ENCODE measurements at regions not wholly inside any gene's neighbourhood (a gene's known extent, or its start where the extent isn't known, plus 50 kb on each side); places are given as distances from the start of the nearest gene placed in this dataset.
A peak's percentile ranks its signal among the peaks of the same experiment; 100 is the strongest.
"Not testable (repeated sequence)": the region's sequence is repeated elsewhere in the genome, so short reads cannot be mapped to it uniquely, and the experiment has no call there.

DNA sequence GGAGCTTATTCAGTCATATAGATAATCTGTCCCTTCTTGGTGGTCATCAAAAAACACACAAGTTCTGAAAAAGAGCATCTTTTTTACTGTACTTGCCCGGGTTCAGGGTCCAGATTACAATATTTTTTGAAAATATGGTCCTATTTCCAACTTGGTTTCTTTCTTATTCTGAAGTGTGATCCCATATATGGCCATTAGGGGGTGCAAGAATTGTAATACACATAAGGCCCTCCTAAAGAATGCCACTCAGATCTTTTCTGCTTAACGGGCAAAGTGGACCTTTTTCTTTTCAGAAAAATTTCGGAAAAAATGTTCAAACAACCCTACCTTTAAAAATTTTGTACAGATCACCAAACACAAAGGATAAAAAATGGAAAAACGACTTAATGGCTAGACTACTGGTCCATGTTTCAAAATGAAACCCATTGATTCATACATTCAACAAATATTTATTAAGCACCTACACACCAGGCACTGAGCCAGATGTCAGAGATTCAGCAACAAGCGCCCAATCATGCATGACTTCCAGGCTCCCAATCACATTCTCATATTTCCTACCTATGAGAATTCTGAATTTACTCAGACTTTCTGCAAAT lies 102.0 kb upstream of the MYRIP start:
- H3K27me3 ChIP-seq (ENCODE audit: control insufficient read depth, insufficient read depth, low read length), result no peaks in the 10 kb centered on the region
- no peaks in the 10 kb centered on the region for H3K36me3 ChIP-seq (ENCODE audit: control insufficient read depth, insufficient read depth, low read length)
- H3K9me3 ChIP-seq (replicated peaks; ENCODE audit: control insufficient read depth, low read depth, low read length), result no peaks in the 10 kb centered on the region
- no peak overlapping the region for H3K27ac ChIP-seq (ENCODE audit: low read length)
- WGBS (ENCODE audit: insufficient coverage), result 13% methylated on average over 3 of the region's 5 CpGs
- no peaks in the 10 kb centered on the region for H3K4me1 ChIP-seq (ENCODE audit: control insufficient read depth, insufficient read depth, low read length)
- peak; percentile 27 for DNase-seq
- H3K4me3 ChIP-seq (ENCODE audit: low read length), result no peak overlapping the region

DNA sequence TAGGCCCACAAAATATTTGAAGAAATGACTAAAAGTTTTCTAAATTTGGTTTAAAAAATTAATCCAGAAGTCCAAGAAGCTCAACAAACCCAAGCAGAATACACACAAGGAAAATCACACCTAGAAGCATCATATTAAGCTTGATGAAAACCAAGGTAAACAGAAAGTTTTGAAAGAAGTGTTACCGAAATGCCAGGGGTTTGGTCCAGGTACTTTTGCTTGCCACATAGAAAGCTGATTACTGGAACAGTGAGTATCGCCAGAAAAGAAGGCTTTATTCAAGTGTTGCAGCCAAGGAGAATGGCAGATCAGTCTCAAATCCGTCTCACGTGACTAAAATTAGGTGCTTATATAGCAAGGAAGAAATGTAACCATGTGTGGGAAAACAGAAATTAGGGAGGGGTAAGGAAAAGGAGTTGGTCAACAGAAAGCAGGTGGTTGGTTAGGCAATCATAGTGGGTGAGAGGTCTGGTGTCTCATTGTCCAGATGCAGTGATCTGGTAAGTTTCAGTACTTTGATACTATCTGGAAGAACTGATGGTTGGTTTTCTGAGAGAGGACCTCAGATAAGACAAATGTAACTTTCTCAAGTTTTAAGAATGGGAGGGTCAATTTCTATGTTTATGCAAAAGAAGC lies 96.9 kb upstream of the MYRIP start:
- WGBS (ENCODE audit: insufficient coverage), result 84% methylated on average over 4 of the region's 4 CpGs
- Histone ChIP-seq H3K4me3 (ENCODE audit: low read length) (no peak overlapping the region), H3K27ac (ENCODE audit: low read length) (no peak overlapping the region), H3K27me3 (ENCODE audit: control insufficient read depth, insufficient read depth, low read length) (no peaks in the 10 kb centered on the region), H3K4me1 (ENCODE audit: control insufficient read depth, insufficient read depth, low read length) (no peaks in the 10 kb centered on the region), H3K9me3 (replicated peaks; ENCODE audit: control insufficient read depth, low read depth, low read length) (no peaks in the 10 kb centered on the region), H3K36me3 (ENCODE audit: control insufficient read depth, insufficient read depth, low read length) (no peaks in the 10 kb centered on the region)
- no peak for DNase-seq

DNA sequence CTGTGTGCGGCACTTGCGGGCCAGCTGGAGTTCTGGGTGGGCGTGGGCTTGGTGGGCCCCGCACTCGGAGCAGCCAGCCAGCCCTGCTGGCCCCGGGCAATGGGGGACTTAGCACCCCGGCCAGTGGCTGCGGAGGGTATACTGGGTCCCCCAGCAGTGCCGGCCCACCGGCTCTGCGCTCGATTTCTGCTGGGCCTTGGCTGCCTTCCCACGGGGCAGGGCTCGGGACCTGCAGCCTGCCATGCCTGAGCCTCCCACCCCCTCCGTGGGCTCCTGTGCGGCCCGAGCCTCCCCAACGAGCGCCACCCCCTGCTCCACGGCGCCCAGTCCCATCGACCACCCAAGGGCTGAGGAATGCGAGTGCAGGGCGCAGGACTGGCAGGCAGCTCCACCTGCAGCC lies 96.1 kb upstream of the MYRIP start:
- not testable (repeated sequence) for H3K27me3 ChIP-seq (ENCODE audit: control insufficient read depth, insufficient read depth, low read length)
- 91% methylated on average over 12 of the region's 24 CpGs for whole genome bisulfite sequencing (ENCODE audit: insufficient coverage)

DNA sequence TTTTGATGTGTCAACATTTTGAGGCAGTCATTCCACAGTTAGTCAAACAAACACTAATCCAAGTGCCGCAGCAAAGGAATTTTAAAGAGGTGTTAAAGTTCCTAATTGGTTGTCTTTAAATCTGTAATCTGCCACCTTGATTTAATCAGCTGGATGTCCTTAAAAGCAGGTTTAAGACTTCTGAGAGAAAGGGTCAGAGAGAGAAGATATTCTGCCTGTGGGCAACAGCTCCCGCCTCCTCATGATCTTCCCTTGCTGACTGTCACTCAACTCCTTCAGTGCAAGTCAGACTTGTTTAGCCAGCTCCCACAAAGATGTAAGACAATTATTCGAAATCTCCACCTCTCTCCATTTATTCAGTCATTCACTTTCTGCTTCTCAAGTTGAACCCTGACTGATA lies 92.6 kb upstream of the MYRIP start:
- Histone ChIP-seq H3K27me3 (ENCODE audit: control insufficient read depth, insufficient read depth, low read length) (no peaks in the 10 kb centered on the region), H3K4me3 (ENCODE audit: low read length) (no peak overlapping the region), H3K27ac (ENCODE audit: low read length) (no peak overlapping the region), H3K9me3 (replicated peaks; ENCODE audit: control insufficient read depth, low read depth, low read length) (no peaks in the 10 kb centered on the region), H3K36me3 (ENCODE audit: control insufficient read depth, insufficient read depth, low read length) (no peaks in the 10 kb centered on the region), H3K4me1 (ENCODE audit: control insufficient read depth, insufficient read depth, low read length) (no peaks in the 10 kb centered on the region)
- WGBS (ENCODE audit: insufficient coverage), result no CpG with 5 or more reads among the region's 3 CpGs
- DNase-seq, result no peak

More for the DNA sequence above, 96.1 kb upstream of the MYRIP start:
- not testable (repeated sequence) for H3K9me3 ChIP-seq (replicated peaks; ENCODE audit: control insufficient read depth, low read depth, low read length); H3K4me1 ChIP-seq (ENCODE audit: control insufficient read depth, insufficient read depth, low read length); H3K4me3 ChIP-seq (ENCODE audit: low read length); DNase-seq; H3K36me3 ChIP-seq (ENCODE audit: control insufficient read depth, insufficient read depth, low read length); H3K27ac ChIP-seq (ENCODE audit: low read length)

DNA sequence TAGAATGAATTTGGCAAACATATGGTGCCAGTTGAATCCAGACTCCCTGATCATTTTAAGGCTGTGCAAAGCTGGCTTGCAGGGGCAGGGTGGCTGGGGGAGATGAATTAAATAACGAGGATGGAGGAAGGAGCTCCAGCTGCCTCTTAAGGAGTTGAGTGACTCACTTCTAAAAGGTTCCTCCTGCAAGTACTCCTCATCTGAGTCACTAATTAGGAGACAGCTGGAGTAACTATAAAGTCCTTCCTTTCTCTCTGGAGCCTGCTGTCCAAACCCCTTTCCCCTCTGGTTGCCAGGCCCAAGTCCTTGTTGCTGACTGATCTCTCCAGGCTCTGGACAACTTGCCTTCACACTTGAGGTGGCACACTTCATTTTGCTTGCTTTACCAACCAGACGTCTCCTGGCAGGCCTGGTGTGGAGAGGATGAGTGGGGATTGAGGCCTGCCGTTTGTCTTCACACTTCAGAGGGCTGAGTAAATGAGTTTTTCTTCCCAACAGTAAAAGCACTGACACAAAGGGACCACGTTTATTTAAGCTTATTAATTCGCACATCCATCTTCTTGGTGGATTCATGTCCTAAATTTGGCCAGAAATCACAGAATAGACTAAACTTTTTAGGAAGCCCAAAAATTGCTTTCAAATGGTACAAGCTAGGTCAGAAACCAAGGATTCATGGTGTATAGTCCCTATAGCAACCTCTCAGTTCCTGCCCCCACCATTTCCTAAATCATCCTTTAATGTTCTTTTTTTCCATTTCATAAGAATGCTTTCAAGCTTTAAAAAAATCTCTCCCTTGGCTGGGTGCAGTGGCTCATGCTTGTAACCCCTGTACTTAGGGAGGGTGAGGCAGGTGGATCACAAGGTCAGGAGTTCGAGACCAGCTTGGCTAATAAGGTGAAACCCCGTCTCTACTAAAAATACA lies 90.5 kb upstream of the MYRIP start:
- H3K27ac ChIP-seq (ENCODE audit: low read length), result no peak overlapping the region
- H3K36me3 ChIP-seq (ENCODE audit: control insufficient read depth, insufficient read depth, low read length), result no peaks in the 10 kb centered on the region
- 56% methylated on average over 2 of the region's 7 CpGs for WGBS (ENCODE audit: insufficient coverage)
- H3K27me3 ChIP-seq (ENCODE audit: control insufficient read depth, insufficient read depth, low read length), result no peaks in the 10 kb centered on the region
- H3K4me3 ChIP-seq (ENCODE audit: low read length), result no peak overlapping the region
- no peak for DNase-seq
- no peaks in the 10 kb centered on the region for H3K9me3 ChIP-seq (replicated peaks; ENCODE audit: control insufficient read depth, low read depth, low read length)
- no peaks in the 10 kb centered on the region for H3K4me1 ChIP-seq (ENCODE audit: control insufficient read depth, insufficient read depth, low read length)

DNA sequence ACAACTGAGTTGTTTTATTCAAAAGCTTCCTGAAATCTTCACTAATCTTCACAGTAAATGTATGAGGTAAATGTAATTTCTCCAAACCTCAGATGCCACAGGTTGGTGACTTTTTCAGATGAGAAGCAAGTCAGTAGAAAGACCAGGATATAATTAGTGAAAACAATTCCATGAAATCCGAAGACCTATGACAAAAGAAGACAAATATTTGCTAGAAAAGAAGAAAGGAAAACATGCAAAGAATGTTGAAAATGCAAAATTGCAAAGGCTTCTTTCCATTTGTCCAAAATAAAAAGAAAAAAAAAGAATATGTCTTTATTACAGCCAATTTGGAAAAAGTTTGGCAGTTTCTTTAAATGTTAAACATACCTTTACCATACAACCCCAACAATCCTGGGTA lies 88.3 kb upstream of the MYRIP start:
- H3K27ac ChIP-seq (ENCODE audit: low read length), result no peak overlapping the region
- no peaks in the 10 kb centered on the region for H3K36me3 ChIP-seq (ENCODE audit: control insufficient read depth, insufficient read depth, low read length)
- no CpG with 5 or more reads among the region's 1 CpG for WGBS (ENCODE audit: insufficient coverage)
- no peak overlapping the region for H3K4me3 ChIP-seq (ENCODE audit: low read length)
- DNase-seq, result no peak
- H3K9me3 ChIP-seq (replicated peaks; ENCODE audit: control insufficient read depth, low read depth, low read length), result no peaks in the 10 kb centered on the region
- no peaks in the 10 kb centered on the region for H3K27me3 ChIP-seq (ENCODE audit: control insufficient read depth, insufficient read depth, low read length)
- H3K4me1 ChIP-seq (ENCODE audit: control insufficient read depth, insufficient read depth, low read length), result no peaks in the 10 kb centered on the region

DNA sequence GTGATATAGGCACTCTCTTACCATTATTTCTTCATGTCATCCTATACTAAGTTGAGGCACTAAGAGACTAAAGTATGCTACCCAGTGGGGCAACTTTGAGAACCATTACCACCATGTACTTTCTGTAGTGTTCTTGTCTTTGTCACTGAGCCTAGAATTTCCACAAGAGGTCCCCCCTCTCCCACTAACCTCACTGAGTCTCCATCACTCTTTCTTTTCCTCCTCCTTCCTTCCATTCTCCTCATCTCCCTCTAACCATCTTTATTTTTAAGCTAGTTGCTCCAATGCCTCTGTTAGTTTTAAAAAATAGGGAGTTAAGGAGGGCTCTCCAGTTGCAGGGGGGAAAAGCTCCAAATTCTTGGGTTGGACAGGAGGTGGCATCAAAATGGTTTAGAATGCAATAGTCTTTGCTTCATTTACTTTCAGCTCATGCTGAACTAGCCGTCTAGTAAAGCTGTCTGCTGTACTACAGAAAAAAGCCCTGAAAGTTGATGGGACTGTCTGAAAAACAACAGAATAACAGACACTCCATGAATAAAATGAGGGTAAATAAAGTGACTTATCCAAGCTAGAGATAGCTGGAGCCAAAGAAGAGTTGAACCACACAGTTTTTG lies 85.1 kb upstream of the MYRIP start:
- WGBS (ENCODE audit: insufficient coverage), result no CpG with 5 or more reads among the region's 1 CpG
- peak; percentile 16 for DNase-seq
- no peaks in the 10 kb centered on the region for H3K27me3 ChIP-seq (ENCODE audit: control insufficient read depth, insufficient read depth, low read length)
- H3K27ac ChIP-seq (ENCODE audit: low read length), result no peak overlapping the region
- H3K4me3 ChIP-seq (ENCODE audit: low read length), result no peak overlapping the region
- H3K4me1 ChIP-seq (ENCODE audit: control insufficient read depth, insufficient read depth, low read length), result no peaks in the 10 kb centered on the region
- H3K36me3 ChIP-seq (ENCODE audit: control insufficient read depth, insufficient read depth, low read length), result no peaks in the 10 kb centered on the region
- H3K9me3 ChIP-seq (replicated peaks; ENCODE audit: control insufficient read depth, low read depth, low read length), result no peaks in the 10 kb centered on the region

DNA sequence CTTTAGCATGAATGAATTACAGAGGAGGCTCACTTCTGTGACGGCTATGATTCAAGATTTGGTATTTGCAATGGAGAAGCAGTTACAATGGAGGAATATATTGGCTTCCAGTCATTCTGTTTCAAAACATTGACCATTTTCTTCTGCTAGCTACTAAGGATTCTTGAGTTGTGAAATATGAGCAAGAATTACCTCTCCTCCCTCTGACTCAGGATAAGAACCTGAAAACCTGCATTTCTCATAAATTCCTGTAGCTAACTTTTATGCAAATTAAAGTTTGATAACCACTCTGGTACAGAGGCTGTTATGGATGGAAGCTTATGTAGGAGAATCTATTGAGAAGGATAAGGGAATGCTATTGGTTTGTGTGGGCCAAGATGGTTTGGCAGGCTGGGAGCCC lies 84.1 kb upstream of the MYRIP start:
- H3K27me3 ChIP-seq (ENCODE audit: control insufficient read depth, insufficient read depth, low read length), result no peaks in the 10 kb centered on the region
- no peak overlapping the region for H3K27ac ChIP-seq (ENCODE audit: low read length)
- no peaks in the 10 kb centered on the region for H3K4me1 ChIP-seq (ENCODE audit: control insufficient read depth, insufficient read depth, low read length)
- H3K9me3 ChIP-seq (replicated peaks; ENCODE audit: control insufficient read depth, low read depth, low read length), result no peaks in the 10 kb centered on the region
- DNase-seq, result no peak
- no peaks in the 10 kb centered on the region for H3K36me3 ChIP-seq (ENCODE audit: control insufficient read depth, insufficient read depth, low read length)
- WGBS (ENCODE audit: insufficient coverage), result no CpG with 5 or more reads among the region's 1 CpG
- no peak overlapping the region for H3K4me3 ChIP-seq (ENCODE audit: low read length)

DNA sequence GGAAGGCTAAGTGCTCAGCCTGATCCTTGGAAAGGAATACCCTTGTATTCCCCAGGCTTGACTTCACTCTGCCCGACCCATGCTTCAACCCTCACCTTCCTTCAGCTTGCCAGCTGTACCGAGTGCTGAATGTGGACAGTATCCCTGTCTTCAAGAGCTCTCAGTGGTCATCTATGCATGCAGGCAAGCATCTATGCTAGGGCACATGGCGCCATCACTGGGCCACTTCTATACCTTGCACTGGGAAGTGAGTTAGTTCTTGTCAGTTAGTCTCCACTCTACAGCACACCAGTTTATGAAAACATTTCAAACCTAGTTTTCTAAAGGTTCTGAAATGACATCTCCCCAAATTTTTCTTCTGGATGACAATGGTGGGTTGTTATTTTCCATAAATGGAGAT lies 82.0 kb upstream of the MYRIP start:
- WGBS (ENCODE audit: insufficient coverage), result 42% methylated on average over 2 of the region's 3 CpGs
- H3K36me3 ChIP-seq (ENCODE audit: control insufficient read depth, insufficient read depth, low read length), result no peaks in the 10 kb centered on the region
- no peak overlapping the region for H3K4me3 ChIP-seq (ENCODE audit: low read length)
- H3K27me3 ChIP-seq (ENCODE audit: control insufficient read depth, insufficient read depth, low read length), result no peaks in the 10 kb centered on the region
- no peak for DNase-seq
- no peak overlapping the region for H3K27ac ChIP-seq (ENCODE audit: low read length)
- no peaks in the 10 kb centered on the region for H3K9me3 ChIP-seq (replicated peaks; ENCODE audit: control insufficient read depth, low read depth, low read length)
- no peaks in the 10 kb centered on the region for H3K4me1 ChIP-seq (ENCODE audit: control insufficient read depth, insufficient read depth, low read length)

DNA sequence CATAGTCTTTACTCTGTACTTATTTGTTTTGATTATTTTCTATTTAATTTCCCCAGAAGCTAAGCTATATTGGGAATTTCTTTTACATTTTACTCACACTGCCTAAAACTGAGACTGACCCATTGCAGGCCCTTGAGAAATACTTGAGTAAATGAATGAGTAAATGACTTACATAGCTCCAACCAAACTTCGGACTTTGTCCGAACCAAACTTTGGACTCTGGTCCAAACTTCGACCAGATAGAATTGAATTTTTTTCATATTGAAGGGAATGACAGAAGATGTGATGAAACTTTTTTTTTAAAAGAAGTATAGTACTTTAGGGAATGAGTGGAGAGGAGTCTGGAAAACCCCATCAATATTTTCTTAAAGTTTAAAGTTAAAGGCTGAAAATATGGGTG lies 75.6 kb upstream of the MYRIP start:
- H3K4me1 ChIP-seq (ENCODE audit: control insufficient read depth, insufficient read depth, low read length), result no peaks in the 10 kb centered on the region
- no peaks in the 10 kb centered on the region for H3K9me3 ChIP-seq (replicated peaks; ENCODE audit: control insufficient read depth, low read depth, low read length)
- no peak for DNase-seq
- no CpG with 5 or more reads among the region's 3 CpGs for WGBS (ENCODE audit: insufficient coverage)
- no peak overlapping the region for H3K4me3 ChIP-seq (ENCODE audit: low read length)
- no peak overlapping the region for H3K27ac ChIP-seq (ENCODE audit: low read length)
- no peaks in the 10 kb centered on the region for H3K27me3 ChIP-seq (ENCODE audit: control insufficient read depth, insufficient read depth, low read length)
- H3K36me3 ChIP-seq (ENCODE audit: control insufficient read depth, insufficient read depth, low read length), result no peaks in the 10 kb centered on the region

Measured in muscle of leg (tissue), 3 donors.